Stimulated activated CD4-positive, alpha-beta T cell treated with anti-CD3 and anti-CD28 coated beads, Interleukin-12 subunit alpha, Interleukin-12 subunit beta, amount 100 ng/mL, for 24 hours (primary cell): ENCODE measurements at regions not wholly inside any gene's neighbourhood (a gene's known extent, or its start where the extent isn't known, plus 50 kb on each side); places are given as distances from the start of the nearest gene placed in this dataset.

Source experiments
- DNase-seq, 2 experiments: peaks; one replicate each; pipeline ENCODE4 v3.0.0-alpha.2; 2020; ENCODE audit warnings: low read depth in 2 of 2

DNA sequence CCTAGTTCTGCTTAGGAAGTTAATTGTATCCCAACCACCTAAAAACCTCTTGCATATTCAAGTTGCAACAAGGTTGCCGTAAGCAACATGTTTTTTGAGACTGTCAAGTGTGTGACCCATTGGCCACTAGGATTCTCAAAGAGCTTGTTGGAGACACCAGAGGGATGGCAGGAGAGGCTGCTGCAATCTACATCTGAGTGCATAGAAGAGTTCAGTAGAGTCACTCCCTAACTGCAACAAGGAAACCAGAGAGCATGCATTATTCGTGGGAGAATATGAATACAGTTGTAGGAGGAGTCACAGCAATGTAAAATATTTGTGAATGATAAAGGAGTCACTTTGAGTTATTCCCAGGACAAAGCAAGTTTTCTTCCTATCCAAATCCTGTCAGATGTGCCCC lies 538.6 kb downstream of the TNS3 start:
- DNase-seq: no peak

DNA sequence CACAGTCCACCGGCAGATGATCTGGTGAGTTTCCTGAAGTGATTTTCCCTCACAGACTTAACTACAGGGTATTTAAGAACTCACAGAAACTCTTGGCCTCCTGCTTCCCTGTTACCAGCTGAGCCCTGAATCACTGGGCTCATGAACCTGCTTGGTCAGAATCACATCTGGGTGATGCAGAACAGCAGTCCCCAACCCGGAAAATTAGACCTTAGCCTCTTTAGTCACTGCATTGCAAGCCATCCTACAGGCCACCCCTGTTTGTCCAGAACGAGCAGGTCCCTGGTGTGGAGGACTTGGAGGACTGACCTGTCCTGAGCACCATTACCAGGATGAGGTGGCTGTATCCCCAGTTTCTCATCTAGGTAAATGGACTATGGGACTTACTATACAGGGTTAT lies 539.2 kb downstream of the TNS3 start:
- no peak for DNase-seq

DNA sequence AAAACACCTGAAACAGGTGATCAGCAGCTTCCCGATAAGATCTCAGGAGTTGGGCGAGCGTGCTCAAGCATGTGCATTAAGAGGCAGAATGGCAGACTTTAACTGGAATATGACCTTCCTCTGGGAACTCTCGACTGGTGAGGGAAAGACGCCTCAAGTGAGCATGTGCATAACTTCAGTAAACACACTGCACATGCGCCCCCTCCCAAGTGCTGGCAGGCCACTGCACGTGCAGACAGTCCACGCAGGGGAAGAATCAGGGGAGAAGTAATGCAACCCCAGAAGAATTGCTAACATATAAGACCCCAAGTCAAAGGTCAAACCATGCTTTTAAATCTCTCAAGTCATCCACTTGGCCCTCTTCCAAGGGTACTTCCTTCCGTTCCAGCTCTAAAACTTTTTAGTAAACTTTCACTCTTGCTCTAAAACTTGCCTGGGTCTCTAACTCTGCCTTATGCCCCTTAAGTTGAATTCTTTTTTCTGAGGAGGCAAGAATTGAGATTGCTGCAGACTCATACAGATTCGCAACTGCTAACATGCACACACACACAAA lies 541.0 kb downstream of the TNS3 start:
- no peak for DNase-seq

DNA sequence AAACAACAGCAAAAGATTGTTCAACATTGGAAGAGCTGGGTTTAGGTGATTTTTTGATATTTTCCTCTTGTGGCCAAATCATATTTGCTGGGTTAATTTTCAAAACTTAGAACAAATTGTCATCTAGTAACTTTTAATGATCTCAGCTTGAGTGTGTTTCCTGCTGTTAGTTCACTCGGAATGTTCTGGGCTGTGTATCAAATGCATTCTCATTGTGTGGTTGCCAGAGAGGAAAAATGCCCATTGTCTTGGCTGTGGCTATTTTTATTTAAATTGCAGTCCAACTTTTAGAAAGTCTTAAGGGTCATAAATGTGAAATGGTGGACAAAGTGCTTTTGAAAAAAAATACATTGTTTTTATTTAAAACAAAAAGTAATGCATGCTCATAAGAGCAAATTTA lies 542.0 kb downstream of the TNS3 start:
- no peak for DNase-seq

DNA sequence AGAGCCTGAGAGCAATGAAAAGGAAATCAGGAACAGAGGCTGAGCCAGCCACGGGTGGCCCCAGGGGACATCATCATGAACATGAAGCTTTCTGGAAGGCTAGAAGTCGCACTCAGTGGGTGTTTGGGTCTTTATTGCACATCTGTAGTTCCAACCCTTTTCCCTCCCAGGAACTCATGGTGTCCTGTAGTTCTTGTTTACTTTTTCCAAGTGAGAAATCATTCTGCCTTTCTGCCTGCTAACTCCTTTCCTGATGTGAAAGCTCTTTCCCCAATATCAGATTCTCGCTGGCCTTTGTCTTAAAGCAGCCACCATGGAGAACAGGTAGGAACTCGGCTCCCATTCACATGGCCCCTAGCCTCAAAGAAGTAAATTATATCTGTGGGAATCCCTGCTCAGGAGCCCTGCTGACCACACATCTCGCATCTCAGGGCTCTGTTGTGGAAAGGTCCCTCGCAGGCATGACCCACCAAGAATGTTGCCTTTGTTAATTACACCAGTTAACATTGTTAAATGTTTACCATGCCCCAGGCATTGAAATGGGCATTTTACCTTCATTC lies 542.7 kb downstream of the TNS3 start:
- DNase-seq: no peak

DNA sequence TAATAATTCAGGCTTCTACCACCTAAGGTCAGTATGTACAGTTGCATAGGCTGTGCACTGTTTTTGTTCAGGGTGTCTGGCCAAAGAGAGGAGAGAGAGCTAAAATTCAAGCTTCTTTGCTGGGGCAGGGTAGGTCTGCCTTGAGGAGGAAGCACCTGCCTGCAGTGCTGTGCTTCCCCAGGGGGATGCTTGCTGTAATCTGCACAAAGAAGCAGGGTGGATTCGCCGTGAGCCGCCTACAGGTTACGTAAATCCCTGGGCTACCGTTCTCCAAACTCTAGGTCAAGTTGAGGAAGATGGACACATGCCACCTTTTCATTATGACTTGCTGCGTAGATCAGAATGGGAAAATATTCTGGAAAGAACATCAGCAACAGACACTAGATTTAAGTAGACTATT lies 543.3 kb downstream of the TNS3 start:
- DNase-seq: no peak

DNA sequence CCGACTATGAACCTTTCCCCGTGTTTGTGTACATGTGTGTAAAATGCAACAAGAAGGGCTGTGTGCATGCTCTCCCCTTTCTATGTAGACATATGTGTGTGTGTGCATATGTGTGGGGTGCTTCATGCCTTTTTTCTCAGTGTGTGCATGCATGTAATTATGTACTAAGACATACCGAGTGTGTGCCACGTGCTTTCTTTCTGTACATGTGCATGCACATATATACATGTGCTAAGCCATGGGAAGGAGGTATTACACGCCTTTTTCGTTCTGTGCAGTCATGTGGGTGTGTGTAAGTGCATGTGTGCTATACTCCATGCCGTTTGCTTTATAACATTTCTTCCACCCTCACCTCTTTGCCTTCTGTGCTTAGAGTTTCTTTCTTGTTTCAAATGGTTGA lies 544.3 kb downstream of the TNS3 start:
- no peak for DNase-seq

DNA sequence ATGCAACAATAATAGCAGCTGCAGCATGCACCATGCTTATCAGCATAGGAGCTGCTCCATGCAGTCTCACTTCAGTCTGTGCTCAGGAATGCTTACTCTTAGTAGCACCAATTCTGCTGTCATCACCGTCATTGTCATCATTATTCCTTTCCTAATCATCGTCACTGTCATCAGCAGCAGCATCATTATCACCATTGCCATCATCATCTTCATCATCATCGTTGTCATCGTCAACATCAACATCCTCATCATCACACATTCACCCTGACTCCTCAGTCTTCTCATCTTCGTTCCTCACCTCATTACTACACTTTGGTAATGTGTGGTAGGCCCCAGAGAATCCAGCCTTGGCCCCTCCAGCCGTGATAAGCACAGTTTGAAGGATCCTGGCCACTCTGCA lies 545.0 kb downstream of the TNS3 start:
- no peak for DNase-seq

DNA sequence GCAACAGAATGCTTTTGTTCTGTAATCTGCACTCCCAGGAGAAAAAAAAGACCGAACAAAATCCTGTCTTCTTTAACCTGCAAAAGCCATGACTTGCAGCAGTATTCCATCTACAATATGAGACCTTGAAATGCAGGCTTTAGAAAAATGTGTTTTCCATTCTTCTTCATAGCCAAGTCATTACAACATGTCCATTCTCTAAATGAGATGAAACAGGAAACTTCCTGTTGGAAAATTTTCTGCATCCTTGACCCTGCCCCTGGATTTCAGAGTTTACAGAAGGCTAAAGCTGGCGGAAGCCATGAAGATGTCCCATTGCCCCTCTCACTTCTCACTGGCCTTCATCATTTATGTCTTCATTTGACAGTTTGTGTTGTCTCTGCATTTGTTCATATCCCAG lies 546.4 kb downstream of the TNS3 start:
- DNase-seq: no peak

DNA sequence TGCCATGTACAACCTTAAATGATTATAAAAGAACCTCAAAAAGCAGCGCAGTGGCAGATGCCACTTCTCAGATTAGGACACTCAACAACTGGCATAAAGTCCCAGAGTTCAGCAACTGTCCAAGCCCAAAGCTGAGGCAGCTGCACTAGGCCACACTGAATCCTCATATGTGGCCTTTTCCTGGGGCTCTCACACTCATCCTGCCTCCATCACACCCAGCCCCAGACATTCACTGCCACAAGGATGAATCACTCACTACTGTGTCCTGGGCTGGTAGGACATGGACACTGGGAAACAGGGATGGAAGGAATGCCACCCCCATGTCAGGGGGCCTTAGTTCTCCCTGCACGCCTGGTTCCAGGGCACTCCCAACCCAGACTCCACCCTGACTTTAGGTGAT lies 547.7 kb downstream of the TNS3 start:
- DNase-seq: no peak

DNA sequence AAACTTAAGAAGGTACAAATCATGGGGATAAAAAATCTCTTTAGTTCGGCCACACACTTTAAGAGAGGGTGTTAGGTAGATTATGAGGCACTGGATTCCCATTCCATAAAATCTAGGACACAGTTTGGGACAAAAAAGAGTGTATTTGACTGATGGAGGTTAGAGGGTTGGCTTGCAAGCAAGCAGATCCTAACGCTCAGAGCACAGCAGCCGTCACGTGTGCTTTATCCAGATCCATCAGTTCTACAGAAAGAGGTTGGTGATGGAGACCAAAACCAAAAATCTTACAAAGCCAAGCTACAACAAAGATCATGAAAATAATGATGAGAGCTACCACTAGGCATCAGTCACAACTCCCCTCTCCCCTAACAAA lies 549.4 kb downstream of the TNS3 start:
- DNase-seq: no peak

DNA sequence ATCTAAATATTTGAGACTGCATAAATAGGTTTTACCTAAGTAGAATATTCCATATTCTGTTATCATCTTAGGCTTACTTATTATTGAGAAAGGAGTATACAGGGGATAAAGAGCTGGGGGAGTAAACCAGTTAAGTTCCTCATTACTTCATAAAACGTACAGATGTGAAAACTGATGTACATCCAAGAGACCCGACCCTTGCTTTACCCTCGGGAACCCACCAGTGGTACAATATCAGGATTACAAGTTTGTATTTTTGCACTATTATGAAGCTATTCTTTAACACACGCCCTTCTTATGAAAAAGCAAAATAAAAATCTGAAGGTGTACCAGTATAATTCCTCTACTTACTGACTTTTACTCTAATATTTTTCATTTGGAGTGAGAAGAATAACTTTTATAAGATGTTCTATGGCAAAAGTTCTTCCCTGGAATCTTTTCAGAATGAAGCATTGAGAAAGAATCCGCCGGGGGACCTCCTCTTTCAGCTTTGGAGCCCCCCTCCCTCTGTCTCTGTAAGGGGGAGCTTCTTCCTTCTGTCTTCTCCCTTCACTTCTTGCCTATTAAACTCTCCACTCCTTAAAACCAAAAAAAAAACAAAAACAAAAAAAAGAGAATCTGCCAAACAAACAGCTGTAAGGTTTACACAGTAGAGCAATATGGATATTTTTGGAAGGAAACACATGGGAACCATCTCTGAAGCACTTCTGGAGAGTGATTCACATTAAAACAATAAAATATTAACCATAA lies 550.0 kb downstream of the TNS3 start:
- DNase-seq: no peak

DNA sequence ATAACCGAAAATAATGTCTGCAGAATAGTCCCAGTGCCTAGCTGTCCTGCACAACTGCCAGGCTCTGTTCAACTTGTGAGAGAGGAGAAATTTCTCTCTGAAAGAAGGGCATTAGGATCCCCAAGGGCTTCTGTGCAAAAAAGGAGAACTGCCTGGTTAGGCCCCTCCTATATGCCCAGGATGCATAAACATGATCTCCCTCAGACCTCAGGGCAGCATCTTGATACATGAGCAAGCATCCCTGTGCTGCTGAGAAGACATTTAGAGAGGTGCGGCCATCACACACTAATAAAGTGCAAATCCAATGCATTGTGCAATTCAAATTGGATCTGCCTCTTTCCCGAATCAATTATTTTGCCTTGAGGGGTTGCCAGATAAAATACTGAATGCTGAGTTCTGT lies 553.6 kb downstream of the TNS3 start:
- DNase-seq: no peak

DNA sequence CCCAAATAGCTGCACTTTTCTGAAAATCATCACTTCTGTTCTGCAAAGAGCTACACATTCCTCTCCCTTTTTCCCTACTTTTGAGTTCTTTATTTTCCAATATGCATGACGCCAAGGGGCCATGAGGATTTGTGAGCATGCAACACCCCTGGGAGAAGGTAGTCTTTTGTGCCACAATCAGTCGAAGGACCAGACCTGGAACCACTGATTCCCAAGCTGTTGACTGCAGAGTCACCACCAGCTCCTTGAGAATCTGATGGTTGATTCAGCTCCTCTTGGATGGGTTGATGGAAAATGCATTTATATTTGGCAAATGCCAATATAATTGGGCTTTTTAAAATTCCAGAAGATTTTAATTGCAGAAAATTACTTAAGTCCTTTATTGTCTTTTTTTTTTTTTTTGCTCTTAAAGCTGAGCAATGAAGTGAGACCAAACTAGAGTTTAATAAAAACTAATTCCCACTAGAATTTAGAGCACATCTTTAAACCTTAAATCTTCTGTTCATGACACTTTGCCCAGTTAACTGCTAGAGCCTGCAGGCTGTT lies 554.1 kb downstream of the TNS3 start:
- no peak for DNase-seq

DNA sequence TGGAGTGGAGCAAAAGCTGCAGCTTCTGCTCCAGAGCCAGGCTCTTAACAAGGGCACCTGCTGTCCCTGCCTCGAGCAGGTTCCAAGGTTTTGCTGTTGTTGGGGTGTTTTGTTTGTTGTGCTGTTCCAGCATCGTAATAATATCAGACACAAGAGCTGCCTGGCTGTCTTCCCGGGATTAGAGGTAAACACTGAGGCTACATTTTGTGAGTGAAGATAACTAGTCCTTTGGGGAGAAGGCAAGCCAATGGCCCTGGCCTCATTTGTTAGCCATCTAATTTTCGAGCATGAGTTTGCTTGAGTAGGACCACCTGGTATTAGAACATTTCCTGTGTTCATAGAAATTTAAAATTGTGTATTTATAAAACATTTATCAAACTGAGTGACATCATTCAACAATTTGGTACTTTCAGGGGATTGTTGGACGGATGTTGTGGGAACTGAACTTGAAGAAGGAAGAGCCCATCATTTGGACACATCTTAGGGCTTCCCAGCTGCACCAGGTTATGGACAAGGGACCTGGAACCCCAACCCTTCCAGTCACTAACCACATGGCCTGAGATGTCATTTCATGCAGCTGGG lies 555.0 kb downstream of the TNS3 start:
- DNase-seq: no peak

DNA sequence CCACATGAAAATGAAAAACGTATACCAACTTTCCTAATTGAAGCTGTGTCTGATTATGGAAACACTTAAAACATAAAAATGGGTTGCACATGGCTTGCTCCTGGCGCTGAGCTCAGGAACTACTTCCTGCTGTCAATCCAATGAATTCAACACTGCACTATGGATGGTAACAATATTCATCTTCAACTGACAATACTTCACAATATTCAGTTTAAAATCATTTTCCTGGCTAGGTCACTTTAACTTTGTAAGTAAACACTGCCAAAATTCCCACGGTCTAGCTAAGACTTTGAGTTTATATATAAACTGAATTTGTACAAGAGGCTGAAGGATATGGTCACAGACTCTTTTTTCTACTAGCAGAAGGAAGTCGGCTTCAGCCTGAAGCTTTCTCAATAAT lies 556.9 kb downstream of the TNS3 start:
- no peak for DNase-seq

DNA sequence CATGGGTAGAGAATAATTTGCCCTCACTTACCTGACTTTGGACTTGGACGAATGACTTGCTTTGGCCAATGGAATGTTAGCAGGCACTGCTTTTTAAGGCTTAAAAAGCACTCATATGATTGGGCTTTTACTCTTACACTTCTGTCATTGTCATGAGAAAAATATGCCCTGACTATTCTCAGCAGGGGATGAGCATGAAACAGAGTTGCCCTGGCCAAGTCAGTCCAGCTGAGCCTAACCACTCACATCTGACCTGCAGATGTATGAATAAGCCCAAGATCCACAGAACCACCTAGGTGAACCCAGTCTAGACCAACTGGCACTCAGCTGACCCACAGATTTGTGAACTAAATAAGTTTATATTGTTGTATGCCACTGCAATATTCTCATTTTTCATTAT lies 573.5 kb downstream of the TNS3 start:
- DNase-seq: no peak

DNA sequence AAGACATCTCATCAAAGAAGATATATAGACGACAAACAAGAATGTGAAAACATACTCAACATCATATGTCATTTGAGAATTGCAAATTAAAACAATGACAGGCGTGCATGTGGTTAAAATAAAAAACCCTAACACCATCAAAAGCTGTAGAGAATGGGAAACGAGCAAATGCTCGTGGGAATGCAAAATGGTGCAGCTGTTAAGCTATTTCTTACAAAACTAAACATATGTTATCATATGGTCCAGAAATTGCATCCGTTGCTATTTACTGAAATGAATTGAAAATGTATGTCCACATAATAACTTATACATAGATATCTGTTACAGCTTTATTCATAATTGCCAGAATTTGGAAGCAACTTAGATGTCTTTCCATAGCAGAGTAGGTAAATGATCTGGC lies 574.4 kb downstream of the TNS3 start:
- no peak for DNase-seq

DNA sequence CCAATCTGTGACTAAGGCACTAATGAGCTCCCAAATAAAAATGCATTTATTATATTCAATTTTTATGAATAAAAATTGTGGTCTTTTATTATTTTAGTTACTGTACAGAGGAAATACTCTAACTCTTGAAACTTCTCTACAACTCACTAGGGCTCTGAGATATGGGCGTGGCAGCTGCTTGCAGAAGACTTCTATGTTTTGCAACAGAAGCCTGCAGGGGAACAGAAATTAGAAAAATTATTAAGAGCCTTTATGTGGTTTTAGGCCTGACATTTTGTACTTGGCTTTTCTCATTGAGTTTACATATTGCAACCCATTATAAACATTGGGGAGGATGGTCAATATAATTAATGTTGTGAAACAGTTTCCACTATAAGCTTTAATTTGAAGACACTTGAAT lies 581.4 kb downstream of the TNS3 start:
- DNase-seq: no peak

DNA sequence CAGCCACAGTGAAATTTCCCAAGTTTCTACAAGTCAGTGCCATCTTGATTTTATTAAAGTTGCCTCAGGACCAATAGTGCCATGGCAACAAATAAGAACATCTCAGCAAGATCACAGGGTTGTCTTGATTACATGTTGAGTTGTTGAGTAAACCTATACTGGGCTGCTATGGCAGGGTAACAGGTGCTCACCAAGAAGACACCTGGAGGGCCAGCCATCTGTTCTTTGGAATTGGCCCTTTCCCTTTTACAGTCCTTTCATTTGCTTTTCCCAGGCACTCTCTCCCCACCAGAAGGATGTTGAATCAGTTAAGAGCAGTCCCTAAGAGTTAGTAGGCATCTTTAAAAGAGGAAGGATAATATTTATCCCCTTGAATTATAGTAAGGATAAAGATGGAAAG lies 582.0 kb downstream of the TNS3 start:
- DNase-seq: no peak

DNA sequence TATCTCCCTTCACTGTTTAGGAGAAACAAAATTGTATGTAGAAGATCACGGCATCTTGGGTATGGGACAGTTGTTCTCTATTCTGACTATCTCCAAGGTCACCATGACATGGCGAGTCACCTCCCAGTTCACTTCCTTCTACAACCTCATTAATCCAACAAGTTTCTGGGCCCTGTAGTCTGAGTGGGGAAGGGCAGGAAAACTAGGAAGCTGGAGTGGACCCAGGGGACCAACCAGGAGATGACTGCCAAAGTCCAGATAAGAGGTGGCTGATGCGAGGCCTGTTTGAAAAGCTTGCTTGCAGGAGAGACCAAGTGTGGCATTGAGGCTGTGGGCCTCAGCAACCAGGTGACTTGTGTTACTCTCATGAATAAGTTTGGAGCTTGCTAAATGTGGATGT lies 584.9 kb downstream of the TNS3 start:
- DNase-seq: no peak

DNA sequence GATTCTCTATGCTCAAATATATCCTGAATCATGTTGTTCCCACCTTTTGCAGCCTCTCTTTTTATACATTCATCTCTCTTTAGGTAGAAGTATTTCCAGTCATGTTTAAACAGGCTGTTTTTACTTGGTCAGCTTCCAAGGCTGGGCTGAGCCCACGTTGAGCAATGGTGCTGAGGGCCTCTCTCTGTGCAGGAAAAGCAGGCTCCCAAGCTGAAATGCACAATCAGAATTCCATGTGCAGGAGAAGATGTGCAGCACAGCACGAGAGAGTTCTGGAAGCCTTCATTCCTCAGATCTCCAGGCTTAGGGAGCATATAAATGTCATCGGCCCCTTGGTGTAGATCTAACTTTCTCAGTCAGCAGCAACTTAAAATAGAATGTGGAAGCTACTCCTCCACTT lies 588.5 kb downstream of the TNS3 start:
- no peak for DNase-seq

DNA sequence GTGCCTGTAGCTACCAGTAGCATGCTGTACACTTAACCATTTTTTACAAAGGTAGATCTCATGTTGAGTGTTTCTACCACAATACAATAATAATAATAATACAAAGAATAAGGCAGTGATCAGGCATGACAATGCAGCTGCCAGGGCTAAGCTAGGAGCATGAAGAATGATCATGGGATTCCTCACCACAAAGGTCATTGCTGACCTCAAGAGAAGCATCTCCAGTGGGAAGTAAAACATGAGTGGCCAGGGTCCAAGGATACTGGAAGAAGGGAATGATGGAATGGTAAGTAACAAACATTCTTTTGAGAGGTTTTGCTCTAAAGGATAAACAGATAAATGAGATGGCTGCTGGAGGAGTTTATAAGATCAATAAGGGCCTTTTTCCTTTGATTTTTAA lies 591.1 kb downstream of the TNS3 start:
- DNase-seq: no peak
